Uterus (tissue), 3 donors: ENCODE measurements at regions not wholly inside any gene's neighbourhood (a gene's known extent, or its start where the extent isn't known, plus 50 kb on each side); places are given as distances from the start of the nearest gene placed in this dataset.

Experiments
- DNase-seq, 2 donors: peaks; one replicate each; pipeline ENCODE4 v3.0.0-alpha.2; 2019 to 2020
- H3K27ac ChIP-seq, 2 donors: fragments of 200-600 bp; sonication (generic); 1 replicate in 1 of 2; 2 replicates in 1 of 2; pipeline ENCODE4 v1.5.1; 2016 to 2018
- H3K27me3 ChIP-seq, 2 donors: fragments of 200-600 bp; sonication (generic); one replicate each; pipeline ENCODE4 v1.5.1; 2018 to 2019; ENCODE audit warnings: control low read depth in 1 of 2
- H3K36me3 ChIP-seq, 2 donors: fragments of 200-600 bp; sonication (generic); one replicate each; pipeline ENCODE4 v1.5.1; 2019; ENCODE audit warnings: control low read depth in 1 of 2
- H3K4me1 ChIP-seq, 2 donors: fragments of 200-600 bp; sonication (generic); one replicate each; pipeline ENCODE4 v1.5.1; 2018 to 2019; ENCODE audit warnings: control low read depth in 1 of 2
- H3K4me3 ChIP-seq, 2 donors: fragments of 200-600 bp; sonication (generic); 1 replicate in 1 of 2; 2 replicates in 1 of 2; pipeline ENCODE4 v1.5.1; 2018 to 2019; ENCODE audit warnings: mild to moderate bottlenecking in 1 of 2
- H3K9me3 ChIP-seq, 2 donors: fragments of 200-600 bp; sonication (generic); one replicate each; pipeline ENCODE4 v1.5.1; 2019; ENCODE audit warnings: control low read depth in 1 of 2
- POLR2A ChIP-seq, 2 donors: fragments of 450-650 bp; IDR thresholded peaks; one replicate each; pipeline ENCODE4 v1.6.1; 2016; ENCODE audit warnings: antibody characterized with exemption in 2 of 2, mild to moderate bottlenecking in 1 of 2, moderate library complexity in 1 of 2
- intact Hi-C: fragments of 100-400 bp; cut with DNase I; formaldehyde crosslinking; loops from one replicate; pipeline ENCODE4 v1.15.1; 2023; ENCODE audit warnings: low total_unique reads
- TF ChIP-seq, protein P1 (sequence below), 4 experiments: fragments of 200-600 bp in 2 of 4; fragments of 450-650 bp in 2 of 4; sonication (generic) in 2 of 4; IDR thresholded peaks; one replicate each; pipeline ENCODE4 v1.5.1; 2016 to 2019; ENCODE audit warnings: antibody characterized with exemption in 4 of 4, mild to moderate bottlenecking in 2 of 4, moderate library complexity in 1 of 4
- donor health status: DM: yes; HTN: yes; CAD: no.

DNA sequence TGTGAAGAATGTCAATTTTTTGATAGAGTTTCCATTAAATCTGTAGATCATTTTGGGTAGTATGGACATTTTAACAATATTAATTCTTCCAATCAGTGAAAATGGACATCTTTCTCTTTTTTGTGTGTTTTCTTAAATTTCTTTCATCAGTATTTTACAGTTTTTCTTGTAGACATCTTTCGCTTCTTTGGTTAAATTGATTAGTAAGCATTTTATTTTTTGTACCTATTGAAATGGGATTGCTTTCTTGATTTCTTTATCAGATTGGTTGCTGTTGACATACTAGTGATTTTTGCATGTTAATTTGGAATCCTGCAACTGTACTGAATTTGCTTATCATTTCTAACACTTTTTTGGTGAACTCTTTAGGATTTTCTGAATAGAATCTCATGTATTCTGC is 683.2 kb upstream of the NCAM2 start:
- Histone ChIP-seq H3K27me3 (no peaks in the 10 kb centered on the region), H3K27ac (no peak overlapping the region), H3K36me3 (no peaks in the 10 kb centered on the region), H3K4me1 (no peaks in the 10 kb centered on the region), H3K9me3 (no peaks in the 10 kb centered on the region), H3K4me3 (no peak overlapping the region)
- intact Hi-C loops = no loop called here
- no peak for DNase-seq
- TF ChIP-seq POLR2A (IDR thresholded peaks at IDR 0.05) = no peak
- TF ChIP-seq, protein P1, sequence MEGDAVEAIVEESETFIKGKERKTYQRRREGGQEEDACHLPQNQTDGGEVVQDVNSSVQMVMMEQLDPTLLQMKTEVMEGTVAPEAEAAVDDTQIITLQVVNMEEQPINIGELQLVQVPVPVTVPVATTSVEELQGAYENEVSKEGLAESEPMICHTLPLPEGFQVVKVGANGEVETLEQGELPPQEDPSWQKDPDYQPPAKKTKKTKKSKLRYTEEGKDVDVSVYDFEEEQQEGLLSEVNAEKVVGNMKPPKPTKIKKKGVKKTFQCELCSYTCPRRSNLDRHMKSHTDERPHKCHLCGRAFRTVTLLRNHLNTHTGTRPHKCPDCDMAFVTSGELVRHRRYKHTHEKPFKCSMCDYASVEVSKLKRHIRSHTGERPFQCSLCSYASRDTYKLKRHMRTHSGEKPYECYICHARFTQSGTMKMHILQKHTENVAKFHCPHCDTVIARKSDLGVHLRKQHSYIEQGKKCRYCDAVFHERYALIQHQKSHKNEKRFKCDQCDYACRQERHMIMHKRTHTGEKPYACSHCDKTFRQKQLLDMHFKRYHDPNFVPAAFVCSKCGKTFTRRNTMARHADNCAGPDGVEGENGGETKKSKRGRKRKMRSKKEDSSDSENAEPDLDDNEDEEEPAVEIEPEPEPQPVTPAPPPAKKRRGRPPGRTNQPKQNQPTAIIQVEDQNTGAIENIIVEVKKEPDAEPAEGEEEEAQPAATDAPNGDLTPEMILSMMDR (IDR thresholded peaks at IDR 0.05) = no peak

DNA sequence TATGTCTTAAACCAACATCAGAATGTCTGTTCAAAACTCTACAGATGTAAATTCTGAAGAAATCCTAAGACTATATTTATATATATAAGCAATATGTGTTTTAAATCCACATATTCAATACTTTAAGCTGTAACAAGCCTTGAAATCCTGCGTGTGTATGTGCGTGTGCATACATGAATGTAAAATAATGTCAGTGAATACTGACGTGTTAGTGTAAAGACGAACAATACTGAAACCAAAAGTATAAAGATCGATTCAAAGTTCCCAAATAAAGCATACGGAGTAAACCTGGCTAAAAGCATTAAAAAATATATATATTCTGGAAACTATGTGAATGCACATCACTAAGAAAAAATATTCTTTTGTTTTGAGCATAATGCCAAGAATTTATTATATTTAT is 668.6 kb upstream of the NCAM2 start:
- H3K27me3 ChIP-seq = peaks cover 0 to 3% of the 10 kb centered on the region in 2 donors
- intact Hi-C loops = no loop called here
- H3K36me3 ChIP-seq = no peaks in the 10 kb centered on the region
- TF ChIP-seq POLR2A (IDR thresholded peaks at IDR 0.05) = no peak
- TF ChIP-seq, protein P1 (IDR thresholded peaks at IDR 0.05) = no peak
- H3K4me1 ChIP-seq = no peaks in the 10 kb centered on the region
- no peak overlapping the region for H3K4me3 ChIP-seq
- no peaks in the 10 kb centered on the region for H3K9me3 ChIP-seq
- no peak overlapping the region for H3K27ac ChIP-seq
- no peak for DNase-seq

DNA sequence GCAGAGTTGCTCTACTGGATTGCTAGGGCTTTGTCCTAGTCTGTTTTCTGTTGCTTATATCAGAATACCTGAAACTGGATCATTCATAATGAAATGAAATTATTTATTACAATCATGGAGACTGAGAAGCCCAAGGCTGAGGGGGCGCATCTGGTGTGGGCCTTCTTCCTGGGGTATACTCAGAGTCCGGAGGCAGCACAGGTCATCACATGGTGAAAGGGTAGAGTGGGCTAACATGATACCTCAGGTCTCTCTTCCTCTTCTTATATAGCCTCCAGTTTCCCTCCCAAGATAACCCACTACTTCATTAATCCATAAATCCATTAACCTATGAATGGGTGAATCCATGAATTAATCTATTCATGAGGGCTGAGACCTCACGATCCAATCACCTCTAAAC is 667.6 kb upstream of the NCAM2 start:
- Histone ChIP-seq H3K4me3 (no peak overlapping the region), H3K36me3 (no peaks in the 10 kb centered on the region), H3K27ac (no peak overlapping the region), H3K4me1 (no peaks in the 10 kb centered on the region), H3K27me3 (peaks cover 0 to 3% of the 10 kb centered on the region in 2 donors), H3K9me3 (no peaks in the 10 kb centered on the region)
- intact Hi-C loops = no loop called here
- DNase-seq = no peak
- TF ChIP-seq, protein P1 (IDR thresholded peaks at IDR 0.05) = no peak
- no peak for TF ChIP-seq POLR2A (IDR thresholded peaks at IDR 0.05)

DNA sequence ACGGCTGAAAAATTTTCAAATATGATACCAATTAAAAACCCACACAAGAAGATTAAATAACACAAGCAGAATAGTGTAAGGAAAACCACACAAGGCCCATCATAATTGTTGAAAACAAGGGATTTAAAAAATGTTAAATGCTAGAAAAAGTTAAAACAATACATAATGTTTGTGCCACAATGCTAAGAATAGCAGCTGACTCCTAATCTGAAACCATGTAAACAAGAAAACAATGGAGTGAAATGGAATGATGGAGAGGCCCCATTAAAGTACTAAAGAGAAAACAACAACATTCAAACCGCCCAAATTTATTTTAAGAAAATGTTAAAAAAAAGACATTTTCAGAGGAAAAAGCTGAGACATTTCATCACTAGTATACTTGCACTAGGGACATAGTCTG is 663.6 kb upstream of the NCAM2 start:
- H3K4me1 ChIP-seq = no peaks in the 10 kb centered on the region
- H3K27me3 ChIP-seq = no peaks in the 10 kb centered on the region
- H3K27ac ChIP-seq = no peak overlapping the region
- H3K36me3 ChIP-seq = no peaks in the 10 kb centered on the region
- H3K4me3 ChIP-seq = no peak overlapping the region
- no peak for DNase-seq
- no peaks in the 10 kb centered on the region for H3K9me3 ChIP-seq
- TF ChIP-seq, protein P1 (IDR thresholded peaks at IDR 0.05) = no peak
- no peak for TF ChIP-seq POLR2A (IDR thresholded peaks at IDR 0.05)
- intact Hi-C loops = no loop called here

DNA sequence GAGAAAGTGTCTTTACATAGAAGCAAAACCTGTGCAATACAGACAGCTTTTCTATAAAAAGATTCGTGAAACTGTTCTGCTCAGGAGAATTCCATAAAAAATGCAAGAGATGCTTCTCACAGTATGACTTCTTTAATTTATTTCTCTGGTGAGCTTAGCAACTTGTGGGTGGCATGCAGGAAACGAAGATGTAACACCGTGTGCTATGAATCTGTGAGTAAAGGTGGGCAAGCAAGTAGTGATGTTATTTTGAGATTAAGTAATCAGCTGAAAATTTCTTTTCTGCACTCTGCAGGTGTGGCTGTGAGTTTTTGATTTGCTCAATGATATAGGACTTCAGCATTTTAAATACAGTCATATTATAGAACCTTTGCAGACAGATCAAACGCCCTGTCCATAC is 656.8 kb upstream of the NCAM2 start:
- no peak overlapping the region for H3K4me3 ChIP-seq
- no peak for DNase-seq
- H3K27ac ChIP-seq = no peak overlapping the region
- H3K36me3 ChIP-seq = no peaks in the 10 kb centered on the region
- no peaks in the 10 kb centered on the region for H3K9me3 ChIP-seq
- H3K4me1 ChIP-seq = no peaks in the 10 kb centered on the region
- intact Hi-C loops = no loop called here
- no peak for TF ChIP-seq POLR2A (IDR thresholded peaks at IDR 0.05)
- TF ChIP-seq, protein P1 (IDR thresholded peaks at IDR 0.05) = no peak
- no peaks in the 10 kb centered on the region for H3K27me3 ChIP-seq
